HEK293 (cell line): ENCODE measurements at regions not wholly inside any gene's neighbourhood (a gene's known extent, or its start where the extent isn't known, plus 50 kb on each side); places are given as distances from the start of the nearest gene placed in this dataset.

Experiments used
- CTCF ChIA-PET: fragments of 350-600 bp; formaldehyde crosslinking; extraction: SDS; loops from one replicate; lab custom pipeline; 2021; ENCODE audit warnings: antibody characterized with exemption; lab: Yijun Ruan, JAX
- POLR2A ChIA-PET: fragments of 300-600 bp; formaldehyde crosslinking; extraction: SDS; loops from one replicate; lab custom pipeline; 2020; ENCODE audit warnings: antibody characterized with exemption, inconsistent platforms; lab: Yijun Ruan, JAX
- H3K27ac ChIP-seq: fragments of 200-500 bp; sonication (Bioruptor generic); 2 replicates; pipeline ENCODE4 v1.5.1; 2014; ENCODE audit warnings: low read depth, low read length, control low read depth, inconsistent platforms; ENCODE audit errors: extremely low read depth
- H3K36me3 ChIP-seq, 2 experiments: fragments of 200-500 bp in 1 of 2; sonication (Bioruptor generic) in 1 of 2; 1 replicate in 1 of 2; 2 replicates in 1 of 2; pipeline ENCODE4 v1.5.1; 2014 to 2017; ENCODE audit warnings: inconsistent platforms in 2 of 2, low read length in 2 of 2; ENCODE audit not compliant: control insufficient read depth in 2 of 2, insufficient read depth in 1 of 2
- H3K4me1 ChIP-seq: fragments of 200-500 bp; sonication (Bioruptor generic); 2 replicates; pipeline ENCODE4 v1.5.1; 2014; ENCODE audit warnings: mild to moderate bottlenecking, low read length, inconsistent platforms; ENCODE audit not compliant: control insufficient read depth, insufficient read depth
- H3K4me3 ChIP-seq: 2 replicates; pipeline ENCODE4 v1.5.1; 2011; ENCODE audit warnings: low read depth, mild to moderate bottlenecking, control low read depth, low read length, moderate library complexity
- H3K9me3 ChIP-seq: fragments of 200-500 bp; sonication (Bioruptor generic); 2 replicates; pipeline ENCODE4 v1.5.1; 2014; ENCODE audit warnings: low read depth, low read length, inconsistent platforms; ENCODE audit not compliant: control insufficient read depth, insufficient read depth
- CTCF ChIP-seq: fragments of 450-650 bp; formaldehyde crosslinking; IDR thresholded peaks from 2 replicates; pipeline ENCODE4 v1.5.1; 2016; ENCODE audit warnings: missing biosample characterization, missing genetic modification characterization
- GLI2 ChIP-seq: fragments of 450-650 bp; formaldehyde crosslinking; IDR thresholded peaks from 2 replicates; pipeline ENCODE4; 2017; ENCODE audit warnings: missing biosample characterization, missing genetic modification characterization, low read depth, borderline replicate concordance
- GLIS2 ChIP-seq: fragments of 450-650 bp; formaldehyde crosslinking; IDR thresholded peaks from 2 replicates; pipeline ENCODE4 v1.5.1; 2016; ENCODE audit warnings: missing biosample characterization, missing genetic modification characterization
- IKZF3 ChIP-seq: fragments of 450-650 bp; IDR thresholded peaks from 2 replicates; pipeline ENCODE4 v1.5.0; 2018; ENCODE audit warnings: missing biosample characterization, mild to moderate bottlenecking, missing genetic modification characterization, moderate library complexity
- SALL2 ChIP-seq: fragments of 450-650 bp; formaldehyde crosslinking; IDR thresholded peaks from 2 replicates; pipeline ENCODE4 v1.5.0; 2017; ENCODE audit warnings: missing biosample characterization, mild to moderate bottlenecking, missing genetic modification characterization, borderline replicate concordance
- SP2 ChIP-seq: fragments of 450-650 bp; formaldehyde crosslinking; IDR thresholded peaks from 2 replicates; pipeline ENCODE4 v1.5.1; 2016; ENCODE audit warnings: missing biosample characterization, missing genetic modification characterization
- TSHZ1 ChIP-seq: fragments of 450-650 bp; formaldehyde crosslinking; IDR thresholded peaks from 2 replicates; pipeline ENCODE4 v1.5.1; 2016; ENCODE audit warnings: missing biosample characterization, missing genetic modification characterization, borderline replicate concordance
- ZBTB21 ChIP-seq: fragments of 450-650 bp; formaldehyde crosslinking; IDR thresholded peaks from 2 replicates; pipeline ENCODE4 v1.5.1; 2017; ENCODE audit warnings: missing biosample characterization, missing genetic modification characterization
- ZBTB8A ChIP-seq: fragments of 450-650 bp; formaldehyde crosslinking; IDR thresholded peaks from 2 replicates; pipeline ENCODE4 v1.5.1; 2016; ENCODE audit warnings: missing biosample characterization, missing genetic modification characterization
- ZFHX2 ChIP-seq: fragments of 450-650 bp; formaldehyde crosslinking; conservative IDR thresholded peaks from 2 replicates; pipeline ENCODE4 v1.5.1; 2016; ENCODE audit warnings: missing biosample characterization, missing genetic modification characterization
- ZNF133 ChIP-seq: fragments of 450-650 bp; formaldehyde crosslinking; IDR thresholded peaks from 2 replicates; pipeline ENCODE4 v1.5.1; 2016; ENCODE audit warnings: missing biosample characterization, missing genetic modification characterization
- ZNF202 ChIP-seq: fragments of 450-650 bp; formaldehyde crosslinking; IDR thresholded peaks from 2 replicates; pipeline ENCODE4 v1.5.1; 2016; ENCODE audit warnings: missing biosample characterization, missing genetic modification characterization, borderline replicate concordance
- ZNF280D ChIP-seq: fragments of 450-650 bp; formaldehyde crosslinking; IDR thresholded peaks from 2 replicates; pipeline ENCODE4 v1.5.1; 2016; ENCODE audit warnings: missing biosample characterization, missing genetic modification characterization
- ZNF302 ChIP-seq: fragments of 450-650 bp; formaldehyde crosslinking; IDR thresholded peaks from 2 replicates; pipeline ENCODE4 v1.5.1; 2016; ENCODE audit warnings: missing biosample characterization, missing genetic modification characterization, low read depth
- ZNF394 ChIP-seq: fragments of 450-650 bp; formaldehyde crosslinking; IDR thresholded peaks from 2 replicates; pipeline ENCODE4 v1.5.1; 2016; ENCODE audit warnings: missing biosample characterization, missing genetic modification characterization, mild to moderate bottlenecking, moderate library complexity, borderline replicate concordance
- ZNF404 ChIP-seq: fragments of 450-650 bp; formaldehyde crosslinking; IDR thresholded peaks from 2 replicates; pipeline ENCODE4 v1.5.1; 2017; ENCODE audit warnings: missing biosample characterization, missing genetic modification characterization
- ZNF449 ChIP-seq: fragments of 450-650 bp; formaldehyde crosslinking; IDR thresholded peaks from 2 replicates; pipeline ENCODE4 v1.5.1; 2017; ENCODE audit warnings: missing biosample characterization, mild to moderate bottlenecking, missing genetic modification characterization, moderate library complexity
- ZNF548 ChIP-seq: fragments of 450-650 bp; formaldehyde crosslinking; IDR thresholded peaks from 2 replicates; pipeline ENCODE4 v1.5.1; 2016; ENCODE audit warnings: missing biosample characterization, missing genetic modification characterization
- ZNF560 ChIP-seq: fragments of 450-650 bp; formaldehyde crosslinking; IDR thresholded peaks from 2 replicates; pipeline ENCODE4 v1.5.1; 2017; ENCODE audit warnings: missing biosample characterization, missing genetic modification characterization, borderline replicate concordance
- ZNF610 ChIP-seq: fragments of 450-650 bp; formaldehyde crosslinking; IDR thresholded peaks from 2 replicates; pipeline ENCODE4 v1.5.1; 2016; ENCODE audit warnings: missing biosample characterization, missing genetic modification characterization, borderline replicate concordance
- ZNF621 ChIP-seq: fragments of 450-650 bp; formaldehyde crosslinking; IDR thresholded peaks from 2 replicates; pipeline ENCODE4 v1.5.1; 2017; ENCODE audit warnings: missing biosample characterization, missing genetic modification characterization
- ZNF623 ChIP-seq: fragments of 450-650 bp; formaldehyde crosslinking; IDR thresholded peaks from 2 replicates; pipeline ENCODE4 v1.5.1; 2016; ENCODE audit warnings: missing biosample characterization, missing genetic modification characterization
- ZNF626 ChIP-seq: fragments of 450-650 bp; sonication (Bioruptor Pico); formaldehyde crosslinking; IDR thresholded peaks from 2 replicates; pipeline ENCODE4 v1.5.1; 2018; ENCODE audit warnings: missing biosample characterization, missing genetic modification characterization, inconsistent platforms
- ZNF670 ChIP-seq: fragments of 450-650 bp; formaldehyde crosslinking; IDR thresholded peaks from 2 replicates; pipeline ENCODE4 v1.5.1; 2016; ENCODE audit warnings: missing biosample characterization, missing genetic modification characterization, low read depth
- ZSCAN30 ChIP-seq: fragments of 450-650 bp; IDR thresholded peaks from 2 replicates; pipeline ENCODE4 v1.5.1; 2018; ENCODE audit warnings: missing biosample characterization, mild to moderate bottlenecking, missing genetic modification characterization, moderate library complexity

DNA sequence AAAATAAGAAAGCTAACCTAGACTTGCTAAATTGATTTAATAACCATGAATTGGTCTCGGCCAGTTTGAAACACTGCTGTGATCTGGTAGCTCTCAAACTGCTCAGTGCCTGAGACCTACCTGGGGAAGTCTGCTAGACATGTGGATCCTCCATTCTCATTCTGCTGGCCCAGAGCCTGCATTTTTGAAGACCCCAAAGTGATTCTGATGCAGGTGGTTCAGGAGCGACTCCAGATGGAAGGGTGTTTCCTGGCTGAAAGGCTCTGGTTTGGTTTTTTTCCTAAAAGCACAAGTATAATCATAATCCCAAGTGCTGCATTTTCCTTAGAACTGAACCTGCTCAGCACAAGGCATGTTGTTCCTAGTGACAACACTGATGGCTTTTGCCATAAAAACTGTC lies 159.5 kb downstream of the ZNF664 start:
- no peak for TF ChIP-seq ZNF394 (tag by site-specific recombination)
- no peak for TF ChIP-seq ZNF404
- no peak for TF ChIP-seq ZNF280D
- no peak for TF ChIP-seq IKZF3
- TF ChIP-seq ZBTB21 (tag by site-specific recombination), result no peak
- no peak for TF ChIP-seq ZNF610
- TF ChIP-seq ZNF623 (tag by site-specific recombination), result no peak
- TF ChIP-seq ZNF302 (tag by site-specific recombination), result no peak
- no peaks in the 10 kb centered on the region; a peak in 1 of 3 replicates for H3K36me3 ChIP-seq
- H3K9me3 ChIP-seq, result no peaks in the 10 kb centered on the region; the same call in 1 of the 2 replicates
- ChIA-PET POLR2A (interaction anchor here (0.7 kb wide), 1 partner anchor 11 kb away, joined by 3 read pairs; no protein-coding TSS in a partner anchor), CTCF (no interaction called here)
- no peak overlapping the region for H3K4me3 ChIP-seq
- H3K27ac ChIP-seq, result no peak overlapping the region
- H3K4me1 ChIP-seq, result peaks cover 5% of the 10 kb centered on the region; the same call in 1 of the 2 replicates

DNA sequence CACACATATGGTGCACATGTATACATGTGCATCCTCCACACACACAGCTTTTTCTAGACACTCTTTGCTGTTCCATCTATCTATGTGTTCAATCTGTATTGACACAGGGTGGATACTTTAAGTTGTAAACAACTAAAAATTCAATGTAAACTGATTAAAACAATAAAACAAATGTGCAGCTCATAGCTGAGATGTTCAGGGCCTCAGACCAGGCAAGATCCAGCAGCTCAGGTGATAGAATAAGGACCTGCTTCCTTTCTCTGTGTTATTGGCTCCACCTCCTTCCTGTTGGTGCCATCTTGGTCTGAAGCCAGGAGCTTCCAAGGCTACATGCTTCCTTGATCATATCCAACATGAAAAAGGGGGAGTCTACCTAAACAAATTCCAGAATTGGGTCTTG lies 158.1 kb upstream of the RFLNA start:
- TF ChIP-seq SALL2 (no peak), ZNF610 (no peak), ZNF548 (tag by site-specific recombination) (no peak), GLI2 (no peak), ZNF621 (no peak), ZNF449 (no peak), SP2 (tag by site-specific recombination) (no peak), ZFHX2 (no peak), ZNF560 (tag by site-specific recombination) (no peak), ZNF202 (no peak), GLIS2 (tag by site-specific recombination) (no peak)
- ChIA-PET POLR2A (no interaction called here), CTCF (no interaction called here)
- Histone ChIP-seq H3K9me3 (no peaks in the 10 kb centered on the region; the same call in 1 of the 2 replicates), H3K36me3 (no peaks in the 10 kb centered on the region), H3K4me3 (no peak overlapping the region), H3K27ac (no peak overlapping the region), H3K4me1 (no peaks in the 10 kb centered on the region)

DNA sequence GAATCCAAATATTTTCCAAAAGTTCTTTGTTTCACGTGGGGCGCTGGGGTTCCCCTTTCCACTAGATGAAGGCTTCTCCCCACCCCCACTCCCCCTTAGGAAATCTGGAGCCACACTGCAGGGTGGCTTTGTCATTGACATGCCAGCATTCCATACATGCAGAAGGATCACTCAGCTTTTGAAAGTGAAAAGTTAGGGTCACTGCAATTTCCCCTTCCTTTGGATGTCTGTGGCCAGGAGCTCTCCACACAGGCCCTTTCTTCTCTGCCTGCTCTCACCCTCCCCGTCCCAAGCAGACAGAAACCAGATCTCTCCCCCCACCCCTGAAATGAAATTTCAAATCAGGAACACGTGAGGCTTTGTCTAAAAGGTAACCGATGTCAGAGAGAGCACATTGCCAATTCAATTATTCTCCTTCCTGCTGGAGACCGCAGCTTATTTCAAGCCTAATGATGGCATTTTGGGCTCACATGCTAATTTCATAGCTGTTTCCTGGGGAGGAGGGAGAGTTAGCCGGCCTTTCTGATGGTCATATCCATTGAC lies 153.9 kb upstream of the RFLNA start:
- ChIA-PET CTCF (no interaction called here), POLR2A (no interaction called here)
- Histone ChIP-seq H3K4me3 (no peak overlapping the region), H3K4me1 (no peaks in the 10 kb centered on the region), H3K9me3 (no peaks in the 10 kb centered on the region; the same call in 1 of the 2 replicates), H3K27ac (no peak overlapping the region), H3K36me3 (no peaks in the 10 kb centered on the region)
- no peak for TF ChIP-seq ZNF133 (tag by site-specific recombination)
- TF ChIP-seq ZNF626 (tag by site-specific recombination), result no peak
- TF ChIP-seq ZSCAN30, result no peak
- no peak for TF ChIP-seq ZNF670 (tag by site-specific recombination)
- no peak for TF ChIP-seq TSHZ1 (tag by site-specific recombination)
- TF ChIP-seq ZBTB8A (tag by site-specific recombination), result no peak
- no peak for TF ChIP-seq CTCF (tag by site-specific recombination)
